ENCODE measurements at regions not wholly inside any gene's neighbourhood (a gene's known extent, or its start where the extent isn't known, plus 50 kb on each side); places are given as distances from the start of the nearest gene placed in this dataset.

- ChIA-PET POLR2A (no interaction called here), CTCF (interaction anchor here (0.5 to 2.4 kb wide), 4 partner anchors 97 to 263 kb away, joined by 4 to 10 read pairs (median 4); no protein-coding TSS in a partner anchor)
- no peaks in the 10 kb centered on the region for H3K4me1 ChIP-seq (ENCODE audit: control insufficient read depth, insufficient read depth, low read length)
- H3K9me3 ChIP-seq (ENCODE audit: control insufficient read depth, insufficient read depth, low read depth, low read length) = no peaks in the 10 kb centered on the region
- no peaks in the 10 kb centered on the region for H3K36me3 ChIP-seq (ENCODE audit: control insufficient read depth in 2 of 2, insufficient read depth in 1 of 2, low read length in 2 of 2)
- TF ChIP-seq PATZ1 (tag by site-specific recombination; IDR thresholded peaks at IDR 0.05) (no peak), HOXD13 (CRISPR knock-in tag; IDR thresholded peaks at IDR 0.05; ENCODE audit: borderline replicate concordance) (no peak), GLIS2 (tag by site-specific recombination; IDR thresholded peaks at IDR 0.05) (no peak), FEZF1 (tag by site-specific recombination; IDR thresholded peaks at IDR 0.05) (no peak), INSM2 (tag by site-specific recombination; IDR thresholded peaks at IDR 0.05) (no peak), ZNF600 (tag by site-specific recombination; IDR thresholded peaks at IDR 0.05) (no peak), ZBTB6 (tag by site-specific recombination; IDR thresholded peaks at IDR 0.05) (no peak), ZNF239 (tag by site-specific recombination; IDR thresholded peaks at IDR 0.05) (no peak), ZBTB1 (tag by site-specific recombination; IDR thresholded peaks at IDR 0.05) (no peak), ZNF510 (tag by site-specific recombination; IDR thresholded peaks at IDR 0.05; ENCODE audit: insufficient replicate concordance) (no peak), ZEB2 (tag by site-specific recombination; IDR thresholded peaks at IDR 0.05) (no peak), ZNF514 (tag by site-specific recombination; IDR thresholded peaks at IDR 0.05) (no peak)
- H3K27ac ChIP-seq (ENCODE audit: extremely low read depth, low read depth, low read length) = no peak overlapping the region
- H3K4me3 ChIP-seq (ENCODE audit: low read depth, low read length) = no peak overlapping the region
Measured at GRCh38 chr12:66862356-66862985, 183.6 kb upstream of the GRIP1 start.

- Histone ChIP-seq H3K36me3 (ENCODE audit: control insufficient read depth in 2 of 2, insufficient read depth in 1 of 2, low read length in 2 of 2) (no peaks in the 10 kb centered on the region), H3K4me1 (ENCODE audit: control insufficient read depth, insufficient read depth, low read length) (no peaks in the 10 kb centered on the region), H3K27ac (ENCODE audit: extremely low read depth, low read depth, low read length) (no peak overlapping the region), H3K4me3 (ENCODE audit: low read depth, low read length) (no peak overlapping the region), H3K9me3 (ENCODE audit: control insufficient read depth, insufficient read depth, low read depth, low read length) (no peaks in the 10 kb centered on the region)
- ChIA-PET CTCF (no interaction called here), POLR2A (no interaction called here)
- TF ChIP-seq ZNF596 (tag by site-specific recombination; IDR thresholded peaks at IDR 0.05) = no peak
- TF ChIP-seq ZNF211 (tag by site-specific recombination; IDR thresholded peaks at IDR 0.05; ENCODE audit: low read depth) = no peak
- TF ChIP-seq PRDM10 (tag by site-specific recombination; IDR thresholded peaks at IDR 0.05) = no peak
- TF ChIP-seq ZNF514 (tag by site-specific recombination; IDR thresholded peaks at IDR 0.05) = no peak
- TF ChIP-seq ATF2 (tag by site-specific recombination; IDR thresholded peaks at IDR 0.05; ENCODE audit: low read depth) = no peak
- TF ChIP-seq ZNF548 (tag by site-specific recombination; IDR thresholded peaks at IDR 0.05) = no peak
- no peak for TF ChIP-seq ZNF621 (tag by site-specific recombination; IDR thresholded peaks at IDR 0.05)
- TF ChIP-seq ZNF560 (tag by site-specific recombination; IDR thresholded peaks at IDR 0.05; ENCODE audit: borderline replicate concordance) = no peak
- TF ChIP-seq ZNF202 (tag by site-specific recombination; IDR thresholded peaks at IDR 0.05; ENCODE audit: borderline replicate concordance) = no peak
- TF ChIP-seq ZNF266 (tag by site-specific recombination; IDR thresholded peaks at IDR 0.05; ENCODE audit: low read depth) = no peak
- TF ChIP-seq ZBTB48 (tag by site-specific recombination; IDR thresholded peaks at IDR 0.05) = no peak
- TF ChIP-seq ZFHX2 (tag by site-specific recombination; conservative IDR thresholded peaks at IDR 0.05) = no peak
- no peak for TF ChIP-seq RBAK (tag by site-specific recombination; IDR thresholded peaks at IDR 0.05)
- no peak for TF ChIP-seq ZNF791 (tag by site-specific recombination; IDR thresholded peaks at IDR 0.05)
- no peak for TF ChIP-seq KLF1 (tag by site-specific recombination; IDR thresholded peaks at IDR 0.05)
- TF ChIP-seq ZNF629 (tag by site-specific recombination; IDR thresholded peaks at IDR 0.05) = no peak
Measured at GRCh38 chr12:66863276-66863675, 184.4 kb upstream of the GRIP1 start.
